DND-41 (cell line): ENCODE measurements at regions not wholly inside any gene's neighbourhood (a gene's known extent, or its start where the extent isn't known, plus 50 kb on each side); places are given as distances from the start of the nearest gene placed in this dataset.

Source experiments
- EZH2 ChIP-seq: IDR thresholded peaks from 3 replicates; pipeline ENCODE4 v1.6.1; 2012; ENCODE audit warnings: borderline replicate concordance, low read depth, mild to moderate bottlenecking, moderate library complexity, low read length, inconsistent platforms; ENCODE audit not compliant: severe bottlenecking
- TF ChIP-seq, protein P1 (sequence below): IDR thresholded peaks from 2 replicates; pipeline ENCODE4 v1.5.1; 2012; ENCODE audit warnings: borderline replicate concordance, low read length, moderate library complexity, mild to moderate bottlenecking; ENCODE audit not compliant: poor library complexity, severe bottlenecking; ENCODE audit errors: extremely low read depth

- no peak for TF ChIP-seq EZH2
- TF ChIP-seq, protein P1, sequence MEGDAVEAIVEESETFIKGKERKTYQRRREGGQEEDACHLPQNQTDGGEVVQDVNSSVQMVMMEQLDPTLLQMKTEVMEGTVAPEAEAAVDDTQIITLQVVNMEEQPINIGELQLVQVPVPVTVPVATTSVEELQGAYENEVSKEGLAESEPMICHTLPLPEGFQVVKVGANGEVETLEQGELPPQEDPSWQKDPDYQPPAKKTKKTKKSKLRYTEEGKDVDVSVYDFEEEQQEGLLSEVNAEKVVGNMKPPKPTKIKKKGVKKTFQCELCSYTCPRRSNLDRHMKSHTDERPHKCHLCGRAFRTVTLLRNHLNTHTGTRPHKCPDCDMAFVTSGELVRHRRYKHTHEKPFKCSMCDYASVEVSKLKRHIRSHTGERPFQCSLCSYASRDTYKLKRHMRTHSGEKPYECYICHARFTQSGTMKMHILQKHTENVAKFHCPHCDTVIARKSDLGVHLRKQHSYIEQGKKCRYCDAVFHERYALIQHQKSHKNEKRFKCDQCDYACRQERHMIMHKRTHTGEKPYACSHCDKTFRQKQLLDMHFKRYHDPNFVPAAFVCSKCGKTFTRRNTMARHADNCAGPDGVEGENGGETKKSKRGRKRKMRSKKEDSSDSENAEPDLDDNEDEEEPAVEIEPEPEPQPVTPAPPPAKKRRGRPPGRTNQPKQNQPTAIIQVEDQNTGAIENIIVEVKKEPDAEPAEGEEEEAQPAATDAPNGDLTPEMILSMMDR: no peak
Measured at GRCh38 chr7:115099906-115100305, 178.0 kb downstream of the MDFIC start.
